ENCODE measurements at regions not wholly inside any gene's neighbourhood (a gene's known extent, or its start where the extent isn't known, plus 50 kb on each side); places are given as distances from the start of the nearest gene placed in this dataset.

GRCh38 chr5:96282020-96282419 lies 151.0 kb downstream of the PCSK1 start:
- DNase-seq, result no peak

- DNase-seq, result no peak
Measured at GRCh38 chr5:96280946-96281393, 152.1 kb downstream of the PCSK1 start.

- no peak for DNase-seq
Measured at GRCh38 chr5:96279801-96280542, 153.1 kb downstream of the PCSK1 start.

GRCh38 chr5:96278981-96279380 lies 154.1 kb downstream of the PCSK1 start:
- DNase-seq, result no peak

GRCh38 chr5:96275051-96275450 lies 158.0 kb downstream of the PCSK1 start:
- no peak for DNase-seq

- no peak for DNase-seq
Measured at GRCh38 chr5:96265487-96265886, 167.6 kb downstream of the PCSK1 start.

GRCh38 chr5:96264047-96264446 lies 169.0 kb downstream of the PCSK1 start:
- no peak for DNase-seq

GRCh38 chr5:96262105-96262504 lies 170.9 kb downstream of the PCSK1 start:
- no peak for DNase-seq

GRCh38 chr5:96260009-96260408 lies 173.0 kb downstream of the PCSK1 start:
- no peak for DNase-seq

- no peak for DNase-seq
Measured at GRCh38 chr5:96259151-96259772, 173.8 kb downstream of the PCSK1 start.

- no peak for DNase-seq
Measured at GRCh38 chr5:96258692-96259091, 174.4 kb downstream of the PCSK1 start.

- no peak for DNase-seq
Measured at GRCh38 chr5:96257904-96258303, 175.1 kb downstream of the PCSK1 start.

GRCh38 chr5:96256795-96257470 lies 176.1 kb downstream of the PCSK1 start:
- DNase-seq, result no peak

- no peak for DNase-seq
Measured at GRCh38 chr5:96254980-96255691, 177.9 kb downstream of the PCSK1 start.

- DNase-seq, result no peak
Measured at GRCh38 chr5:96253140-96253539, 179.9 kb downstream of the PCSK1 start.

GRCh38 chr5:96252596-96252995 lies 180.5 kb downstream of the PCSK1 start:
- DNase-seq, result no peak

- DNase-seq, result no peak
Measured at GRCh38 chr5:96250782-96251181, 182.3 kb downstream of the PCSK1 start.

- no peak for DNase-seq
Measured at GRCh38 chr5:96248131-96248530, 184.9 kb downstream of the PCSK1 start.

GRCh38 chr5:96247708-96248107 lies 185.3 kb downstream of the PCSK1 start:
- DNase-seq, result no peak

GRCh38 chr5:96247097-96247701 lies 185.8 kb downstream of the PCSK1 start:
- no peak for DNase-seq

GRCh38 chr5:96245140-96246091 lies 187.6 kb downstream of the PCSK1 start:
- DNase-seq, result no peak

- no peak for DNase-seq
Measured at GRCh38 chr5:96244696-96245095, 188.4 kb downstream of the PCSK1 start.

Measured in stimulated activated naive CD4-positive, alpha-beta T cell (primary cell).